H9 (cell line): ENCODE measurements at regions not wholly inside any gene's neighbourhood (a gene's known extent, or its start where the extent isn't known, plus 50 kb on each side); places are given as distances from the start of the nearest gene placed in this dataset.

Source experiments
- DNase-seq: peaks from one replicate; pipeline ENCODE4 v3.0.0-alpha.2; 2017
- H2AFZ ChIP-seq: one replicate; pipeline ENCODE4 v1.6.1; 2013; ENCODE audit warnings: mild to moderate bottlenecking, low read length, control low read depth, moderate library complexity
- H2AK5ac ChIP-seq: 2 replicates; pipeline ENCODE4 v1.6.1; 2013; ENCODE audit warnings: low read length, control low read depth, mixed read lengths; ENCODE audit not compliant: insufficient read length
- H2BK120ac ChIP-seq: one replicate; pipeline ENCODE4 v1.6.1; 2013; ENCODE audit warnings: low read depth, mild to moderate bottlenecking, low read length, control low read depth, inconsistent platforms; ENCODE audit not compliant: poor library complexity, severe bottlenecking
- H2BK12ac ChIP-seq: 2 replicates; pipeline ENCODE4 v1.6.1; 2013; ENCODE audit warnings: low read length, control low read depth, mixed read lengths, low read depth; ENCODE audit not compliant: insufficient read length
- H2BK15ac ChIP-seq: 2 replicates; pipeline ENCODE4 v1.6.1; 2013; ENCODE audit warnings: low read depth, low read length, control low read depth
- H2BK20ac ChIP-seq: one replicate; pipeline ENCODE4 v1.6.1; 2013; ENCODE audit warnings: low read depth, mild to moderate bottlenecking, low read length, control low read depth, inconsistent platforms; ENCODE audit not compliant: poor library complexity, severe bottlenecking
- H2BK5ac ChIP-seq: 2 replicates; pipeline ENCODE4 v1.6.1; 2013; ENCODE audit warnings: low read length, control low read depth, mixed read lengths; ENCODE audit not compliant: insufficient read length
- H3K14ac ChIP-seq: 2 replicates; pipeline ENCODE4 v1.6.1; 2013; ENCODE audit warnings: low read length, control low read depth; ENCODE audit not compliant: insufficient read depth
- H3K18ac ChIP-seq: 2 replicates; pipeline ENCODE4 v1.6.1; 2013; ENCODE audit warnings: low read depth, mild to moderate bottlenecking, mixed read lengths, low read length, control low read depth; ENCODE audit not compliant: insufficient read length
- H3K23ac ChIP-seq: 2 replicates; pipeline ENCODE4 v1.6.1; 2013; ENCODE audit warnings: low read length, control low read depth, mixed read lengths, low read depth; ENCODE audit not compliant: insufficient read length
- H3K23me2 ChIP-seq: 2 replicates; pipeline ENCODE4 v1.6.1; 2013; ENCODE audit warnings: low read depth, mild to moderate bottlenecking, mixed read lengths, low read length, control low read depth; ENCODE audit not compliant: insufficient read length, poor library complexity, severe bottlenecking
- H3K27ac ChIP-seq: 2 replicates; pipeline ENCODE4 v1.5.1; 2013; ENCODE audit warnings: low read length, control low read depth, mixed read lengths, low read depth; ENCODE audit not compliant: insufficient read length
- H3K27me3 ChIP-seq: 2 replicates; pipeline ENCODE4 v1.6.1; 2013; ENCODE audit warnings: low read length, control low read depth, inconsistent platforms; ENCODE audit not compliant: insufficient read depth
- H3K4ac ChIP-seq: 2 replicates; pipeline ENCODE4 v1.6.1; 2013; ENCODE audit warnings: low read depth, mild to moderate bottlenecking, control low read depth, inconsistent platforms, low read length, moderate library complexity
- H3K4me1 ChIP-seq: 2 replicates; pipeline ENCODE4 v1.6.1; 2013; ENCODE audit warnings: low read length, control low read depth, inconsistent platforms; ENCODE audit not compliant: insufficient read depth
- H3K4me2 ChIP-seq: 2 replicates; pipeline ENCODE4 v1.6.1; 2013; ENCODE audit warnings: low read length, control low read depth, mixed read lengths; ENCODE audit not compliant: insufficient read length, insufficient read depth
- H3K56ac ChIP-seq: 2 replicates; pipeline ENCODE4 v1.6.1; 2013; ENCODE audit warnings: low read depth, mild to moderate bottlenecking, mixed read lengths, low read length, control low read depth; ENCODE audit not compliant: insufficient read length
- H3K79me1 ChIP-seq: 2 replicates; pipeline ENCODE4 v1.6.1; 2013; ENCODE audit warnings: low read depth, mild to moderate bottlenecking, moderate library complexity, low read length, control low read depth, inconsistent platforms; ENCODE audit not compliant: insufficient read depth, poor library complexity, severe bottlenecking
- H3K79me2 ChIP-seq: 2 replicates; pipeline ENCODE4 v1.6.1; 2013; ENCODE audit warnings: low read length, control low read depth, inconsistent platforms; ENCODE audit not compliant: insufficient read depth
- H3K9ac ChIP-seq: 2 replicates; pipeline ENCODE4 v1.6.1; 2013; ENCODE audit warnings: low read length, control low read depth, mixed read lengths; ENCODE audit not compliant: insufficient read length; ENCODE audit errors: extremely low read depth
- H3K9me3 ChIP-seq: one replicate; pipeline ENCODE4 v1.6.1; 2013; ENCODE audit warnings: low read depth, low read length, inconsistent platforms; ENCODE audit not compliant: control insufficient read depth
- H3T11ph ChIP-seq: one replicate; pipeline ENCODE4 v1.6.1; 2013; ENCODE audit warnings: mild to moderate bottlenecking, low read length, control low read depth, inconsistent platforms
- H4K20me1 ChIP-seq: one replicate; pipeline ENCODE4 v1.6.1; 2013; ENCODE audit not compliant: control insufficient read depth, insufficient read length, insufficient read depth
- H4K5ac ChIP-seq: 2 replicates; pipeline ENCODE4 v1.6.1; 2013; ENCODE audit warnings: low read depth, mild to moderate bottlenecking, mixed read lengths, low read length, control low read depth; ENCODE audit not compliant: insufficient read length
- H4K8ac ChIP-seq: replicated peaks from 2 replicates; pipeline ENCODE4 v1.6.1; 2013; ENCODE audit warnings: low read length, control low read depth, mixed read lengths, low read depth; ENCODE audit not compliant: insufficient read length
- H4K91ac ChIP-seq: 2 replicates; pipeline ENCODE4 v1.6.1; 2013; ENCODE audit warnings: low read depth, mild to moderate bottlenecking, moderate library complexity, mixed read lengths, low read length, control low read depth; ENCODE audit not compliant: insufficient read length
- H3K27ac Mint-ChIP-seq, 3 experiments: 2 replicates in 2 of 3; 3 replicates in 1 of 3; pipeline ENCODE4 v1.8.0; 2020 to 2021; ENCODE audit warnings: mixed read lengths in 3 of 3, mild to moderate bottlenecking in 1 of 3, moderate library complexity in 1 of 3
- H3K27me3 Mint-ChIP-seq: 2 replicates; pipeline ENCODE4 v1.8.0; 2021; ENCODE audit warnings: low read depth, mild to moderate bottlenecking, moderate library complexity, mixed read lengths
- H3K36me3 Mint-ChIP-seq, 3 experiments: 2 replicates in 2 of 3; 3 replicates in 1 of 3; pipeline ENCODE4 v1.8.0; 2020 to 2021; ENCODE audit warnings: low read depth in 3 of 3, mixed read lengths in 3 of 3; ENCODE audit not compliant: insufficient read depth in 1 of 3
- H3K4me1 Mint-ChIP-seq, 2 experiments: 2 replicates each; pipeline ENCODE4 v1.8.0; 2020; ENCODE audit warnings: mixed read lengths in 2 of 2
- H3K4me3 Mint-ChIP-seq, 2 experiments: 2 replicates in 1 of 2; 3 replicates in 1 of 2; pipeline ENCODE4 v1.8.0; 2020 to 2021; ENCODE audit warnings: mild to moderate bottlenecking in 2 of 2, mixed read lengths in 2 of 2, moderate library complexity in 1 of 2
- H3K9me3 Mint-ChIP-seq, 2 experiments: 2 replicates in 1 of 2; 3 replicates in 1 of 2; pipeline ENCODE4 v1.8.0; 2020; ENCODE audit warnings: mild to moderate bottlenecking in 2 of 2, mixed read lengths in 2 of 2, moderate library complexity in 1 of 2
- CTCF ChIP-seq: fragments of 200-600 bp; sonication (generic); conservative IDR thresholded peaks from 3 replicates; pipeline ENCODE4 v1.8.0; 2021; ENCODE audit warnings: antibody characterized with exemption, mild to moderate bottlenecking
- WGBS: extraction: QIAGEN DNeasy Blood & Tissue Kit; methylation state at CpG from one replicate; pipeline ENCODE4 v1.1.7; 2013; ENCODE audit warnings: missing lambda C conversion rate, low lambda C conversion rate, mixed read lengths; ENCODE audit not compliant: insufficient read length; ENCODE audit errors: extremely low coverage; 5-methylcytosine and 5-hydroxymethylcytosine counted together

GRCh38 chr18:75658330-75658729 lies 230.8 kb upstream of the SMIM21 start:
- Histone ChIP-seq H3K27me3 (no peaks in the 10 kb centered on the region), H2AK5ac (no peak overlapping the region), H3K23me2 (no peaks in the 10 kb centered on the region), H3T11ph (no peak overlapping the region), H3K79me2 (no peaks in the 10 kb centered on the region), H3K18ac (no peak overlapping the region), H3K27ac (no peak overlapping the region), H2BK5ac (no peak overlapping the region), H2AFZ (no peak overlapping the region), H4K8ac (no peak overlapping the region), H2BK12ac (no peak overlapping the region), H3K56ac (no peak overlapping the region), H2BK20ac (no peak overlapping the region), H4K91ac (no peak overlapping the region), H3K14ac (no peak overlapping the region), H2BK15ac (no peak overlapping the region), H3K4me1 (peaks cover 8% of the 10 kb centered on the region; the same call in 1 of the 2 replicates), H3K4ac (no peak overlapping the region), H3K9me3 (peaks cover 7% of the 10 kb centered on the region), H3K9ac (no peak overlapping the region), H2BK120ac (no peak overlapping the region), H3K79me1 (no peaks in the 10 kb centered on the region), H3K23ac (no peak overlapping the region), H3K4me2 (no peak overlapping the region), H4K5ac (no peak overlapping the region), H4K20me1 (no peaks in the 10 kb centered on the region)
- Mint-ChIP-seq H3K36me3 (peaks cover 16 to 36% (median 23%) of the 10 kb centered on the region in 3 experiments), H3K4me1 (peaks cover 35 to 39% of the 10 kb centered on the region in 2 experiments), H3K4me3 (no peak overlapping the region), H3K9me3 (peaks cover 37 to 40% of the 10 kb centered on the region in 2 experiments), H3K27me3 (no peaks in the 10 kb centered on the region), H3K27ac (no peak overlapping the region)
- no peak for DNase-seq
- WGBS: no CpG with 5 or more reads among the region's 5 CpGs
- no peak for TF ChIP-seq CTCF
